BJ (cell line): ENCODE measurements at regions not wholly inside any gene's neighbourhood (a gene's known extent, or its start where the extent isn't known, plus 50 kb on each side); places are given as distances from the start of the nearest gene placed in this dataset.

ENCODE experiments used
- CTCF ChIA-PET: fragments of 350-600 bp; formaldehyde crosslinking; extraction: SDS; loops from one replicate; lab custom pipeline; 2021; ENCODE audit warnings: antibody characterized with exemption, inconsistent platforms; lab: Yijun Ruan, JAX
- POLR2A ChIA-PET: fragments of 300-600 bp; sonication (Branson Sonifier 250); formaldehyde crosslinking; extraction: SDS; loops from one replicate; lab custom pipeline; 2021; ENCODE audit warnings: antibody characterized with exemption; lab: Charles Lee
- DNase-seq: peaks from one replicate; pipeline ENCODE4 v3.0.0-alpha.2; 2011; ENCODE audit warnings: low read depth
- H3K27me3 ChIP-seq: 2 replicates; pipeline ENCODE4 v1.6.0; 2011; ENCODE audit warnings: low read length; ENCODE audit not compliant: control insufficient read depth, insufficient read depth
- H3K36me3 ChIP-seq: 2 replicates; pipeline ENCODE4 v1.5.1; 2011; ENCODE audit warnings: low read length; ENCODE audit not compliant: control insufficient read depth, insufficient read depth
- H3K4me3 ChIP-seq: 2 replicates; pipeline ENCODE4 v1.5.1; 2011; ENCODE audit warnings: low read depth, mild to moderate bottlenecking, control low read depth, low read length
- CTCF ChIP-seq: IDR thresholded peaks from 2 replicates; pipeline ENCODE4 v1.5.1; 2011; ENCODE audit warnings: low read depth, mild to moderate bottlenecking, control low read depth, inconsistent platforms, low read length, moderate library complexity; ENCODE audit not compliant: insufficient read depth

GRCh38 chr4:96602661-96603060, 762.8 kb downstream of the PDHA2 start:
- no peak for DNase-seq
- POLR2A ChIA-PET: no interaction called here
- no peaks in the 10 kb centered on the region for H3K27me3 ChIP-seq
- no peak overlapping the region for H3K4me3 ChIP-seq
- CTCF ChIA-PET: no interaction called here
- TF ChIP-seq CTCF: no peak
- H3K36me3 ChIP-seq: no peaks in the 10 kb centered on the region

- no peak for TF ChIP-seq CTCF
- H3K27me3 ChIP-seq: no peaks in the 10 kb centered on the region
- ChIA-PET CTCF (no interaction called here), POLR2A (no interaction called here)
- no peak for DNase-seq
- H3K4me3 ChIP-seq: no peak overlapping the region
- no peaks in the 10 kb centered on the region for H3K36me3 ChIP-seq
Observed at GRCh38 chr4:96603641-96604040, 763.7 kb downstream of the PDHA2 start.

GRCh38 chr4:96606451-96606850, 766.6 kb downstream of the PDHA2 start:
- Histone ChIP-seq H3K36me3 (no peaks in the 10 kb centered on the region), H3K27me3 (no peaks in the 10 kb centered on the region), H3K4me3 (no peak overlapping the region)
- ChIA-PET CTCF (no interaction called here), POLR2A (no interaction called here)
- no peak for DNase-seq
- TF ChIP-seq CTCF: no peak

GRCh38 chr4:96626023-96626422, 786.1 kb downstream of the PDHA2 start:
- no peaks in the 10 kb centered on the region for H3K36me3 ChIP-seq
- no peak for DNase-seq
- POLR2A ChIA-PET: no interaction called here
- H3K4me3 ChIP-seq: no peak overlapping the region
- CTCF ChIA-PET: no interaction called here
- no peak for TF ChIP-seq CTCF
- H3K27me3 ChIP-seq: no peaks in the 10 kb centered on the region

- POLR2A ChIA-PET: no interaction called here
- H3K4me3 ChIP-seq: no peak overlapping the region
- no peak for DNase-seq
- no peaks in the 10 kb centered on the region for H3K27me3 ChIP-seq
- TF ChIP-seq CTCF: no peak
- CTCF ChIA-PET: no interaction called here
- no peaks in the 10 kb centered on the region for H3K36me3 ChIP-seq
Observed at GRCh38 chr4:96630839-96631238, 790.9 kb downstream of the PDHA2 start.
